ENCODE measurements at regions not wholly inside any gene's neighbourhood (a gene's known extent, or its start where the extent isn't known, plus 50 kb on each side); places are given as distances from the start of the nearest gene placed in this dataset.

DNA sequence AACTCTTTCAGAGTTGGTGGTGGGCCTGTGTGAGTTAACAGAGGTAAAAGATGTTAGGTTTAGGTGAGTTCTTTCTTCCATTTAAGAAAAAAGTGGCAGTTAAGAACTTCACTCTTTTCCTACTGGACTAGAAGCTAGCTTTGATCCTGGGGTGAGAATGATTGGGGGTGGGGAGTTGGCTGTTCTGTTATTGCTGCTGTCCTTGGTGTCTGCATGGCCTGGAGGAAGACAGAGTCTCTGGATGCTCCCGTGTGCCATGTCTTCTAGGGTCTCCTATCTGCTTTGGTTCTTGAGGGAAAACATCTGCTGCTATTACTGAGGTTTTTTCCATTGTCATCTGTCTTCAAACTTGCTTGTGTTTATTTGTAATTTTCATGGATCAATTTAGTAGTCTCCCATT, 275.7 kb downstream of the HLX start:
- TF ChIP-seq, protein P1, sequence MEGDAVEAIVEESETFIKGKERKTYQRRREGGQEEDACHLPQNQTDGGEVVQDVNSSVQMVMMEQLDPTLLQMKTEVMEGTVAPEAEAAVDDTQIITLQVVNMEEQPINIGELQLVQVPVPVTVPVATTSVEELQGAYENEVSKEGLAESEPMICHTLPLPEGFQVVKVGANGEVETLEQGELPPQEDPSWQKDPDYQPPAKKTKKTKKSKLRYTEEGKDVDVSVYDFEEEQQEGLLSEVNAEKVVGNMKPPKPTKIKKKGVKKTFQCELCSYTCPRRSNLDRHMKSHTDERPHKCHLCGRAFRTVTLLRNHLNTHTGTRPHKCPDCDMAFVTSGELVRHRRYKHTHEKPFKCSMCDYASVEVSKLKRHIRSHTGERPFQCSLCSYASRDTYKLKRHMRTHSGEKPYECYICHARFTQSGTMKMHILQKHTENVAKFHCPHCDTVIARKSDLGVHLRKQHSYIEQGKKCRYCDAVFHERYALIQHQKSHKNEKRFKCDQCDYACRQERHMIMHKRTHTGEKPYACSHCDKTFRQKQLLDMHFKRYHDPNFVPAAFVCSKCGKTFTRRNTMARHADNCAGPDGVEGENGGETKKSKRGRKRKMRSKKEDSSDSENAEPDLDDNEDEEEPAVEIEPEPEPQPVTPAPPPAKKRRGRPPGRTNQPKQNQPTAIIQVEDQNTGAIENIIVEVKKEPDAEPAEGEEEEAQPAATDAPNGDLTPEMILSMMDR (IDR thresholded peaks at IDR 0.05) = no peak
- no peak for TF ChIP-seq POLR2A (IDR thresholded peaks at IDR 0.05)

Measured in testis (tissue), 2 donors.